Esophagus squamous epithelium (tissue), 4 donors: ENCODE measurements at regions not wholly inside any gene's neighbourhood (a gene's known extent, or its start where the extent isn't known, plus 50 kb on each side); places are given as distances from the start of the nearest gene placed in this dataset.

Experiments used
- CTCF ChIP-seq, 6 experiments: fragments of 450-650 bp in 4 of 6; fragments of 200-600 bp in 2 of 6; sonication (generic) in 2 of 6; IDR thresholded peaks; one replicate each; pipeline ENCODE4 v1.5.1; 2016 to 2019; ENCODE audit warnings: antibody characterized with exemption in 6 of 6, mild to moderate bottlenecking in 4 of 6, moderate library complexity in 4 of 6
- POLR2A ChIP-seq, 4 donors: fragments of 450-650 bp; IDR thresholded peaks; one replicate each; pipeline ENCODE4 v1.6.1; 2017; ENCODE audit warnings: antibody characterized with exemption in 4 of 4, mild to moderate bottlenecking in 4 of 4, moderate library complexity in 3 of 4

GRCh38 chr11:11189506-11189905, 163.5 kb downstream of the CSNK2A3 start:
- TF ChIP-seq POLR2A (IDR thresholded peaks at IDR 0.05) (no peak), CTCF (IDR thresholded peaks at IDR 0.05) (no peak)
